Anterior cingulate cortex (tissue), 58 donors: ENCODE measurements at regions not wholly inside any gene's neighbourhood (a gene's known extent, or its start where the extent isn't known, plus 50 kb on each side); places are given as distances from the start of the nearest gene placed in this dataset.

Experiments used
- DNase-seq, 58 donors: peaks; one replicate each; lab custom pipeline; 2025; lab: John Stamatoyannopoulos, UW

DNA sequence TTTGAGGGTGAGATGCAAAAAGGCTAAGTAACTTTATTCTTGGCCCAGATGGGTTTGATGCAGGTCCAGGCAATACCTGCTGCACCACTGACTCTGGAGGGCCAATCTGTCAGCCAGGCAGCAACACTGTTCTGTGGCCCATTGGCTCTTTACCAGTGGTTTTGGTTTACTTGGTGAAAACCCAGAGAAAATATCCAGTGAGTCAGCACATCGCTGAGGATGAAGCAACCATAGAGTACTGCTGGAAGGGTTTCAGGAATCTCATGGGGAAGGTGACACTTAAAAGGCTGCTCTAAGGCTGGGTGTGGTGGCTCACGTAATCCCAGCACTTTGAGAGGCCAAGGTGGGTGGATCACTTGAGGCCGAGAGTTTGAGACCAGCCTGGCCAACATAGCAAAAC lies 192.5 kb upstream of the FAM98A start:
- no peak for DNase-seq

DNA sequence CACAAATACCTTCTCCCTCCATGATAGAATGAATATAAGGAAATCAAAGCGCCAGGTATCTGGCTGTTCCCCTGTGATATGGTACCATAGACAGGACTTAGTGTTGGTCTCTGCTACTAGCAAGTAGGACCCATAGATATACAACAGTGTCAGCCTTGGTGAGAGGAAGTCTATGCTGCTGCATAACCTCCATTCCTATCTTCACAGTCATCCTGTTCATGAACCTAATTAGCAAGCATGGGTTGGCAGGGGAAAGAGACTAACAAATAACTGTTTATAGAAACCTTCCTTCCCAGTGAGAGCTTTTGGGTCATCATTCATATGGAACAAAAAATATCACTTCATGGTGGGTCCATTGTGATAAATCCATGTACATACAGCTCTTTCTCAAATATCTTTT lies 188.9 kb upstream of the FAM98A start:
- no peak for DNase-seq

DNA sequence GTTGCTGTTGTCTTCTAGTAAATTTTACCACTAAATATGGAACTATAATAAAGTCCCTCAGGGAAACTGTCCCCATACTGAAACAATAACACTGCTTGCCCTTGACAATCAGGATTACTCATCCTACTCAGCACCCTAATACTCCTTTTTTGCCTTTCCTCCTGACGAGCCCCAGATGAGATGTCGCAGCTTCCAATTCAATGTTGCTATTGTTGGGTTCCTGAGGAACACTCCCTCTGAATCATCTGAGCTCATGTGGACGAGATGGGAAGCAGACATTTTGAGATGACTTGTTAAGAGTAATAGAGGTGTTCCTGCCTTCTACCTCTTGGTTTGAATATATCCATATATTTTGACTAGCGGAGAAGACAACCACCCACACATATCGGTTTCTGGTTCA lies 187.8 kb upstream of the FAM98A start:
- no peak for DNase-seq

DNA sequence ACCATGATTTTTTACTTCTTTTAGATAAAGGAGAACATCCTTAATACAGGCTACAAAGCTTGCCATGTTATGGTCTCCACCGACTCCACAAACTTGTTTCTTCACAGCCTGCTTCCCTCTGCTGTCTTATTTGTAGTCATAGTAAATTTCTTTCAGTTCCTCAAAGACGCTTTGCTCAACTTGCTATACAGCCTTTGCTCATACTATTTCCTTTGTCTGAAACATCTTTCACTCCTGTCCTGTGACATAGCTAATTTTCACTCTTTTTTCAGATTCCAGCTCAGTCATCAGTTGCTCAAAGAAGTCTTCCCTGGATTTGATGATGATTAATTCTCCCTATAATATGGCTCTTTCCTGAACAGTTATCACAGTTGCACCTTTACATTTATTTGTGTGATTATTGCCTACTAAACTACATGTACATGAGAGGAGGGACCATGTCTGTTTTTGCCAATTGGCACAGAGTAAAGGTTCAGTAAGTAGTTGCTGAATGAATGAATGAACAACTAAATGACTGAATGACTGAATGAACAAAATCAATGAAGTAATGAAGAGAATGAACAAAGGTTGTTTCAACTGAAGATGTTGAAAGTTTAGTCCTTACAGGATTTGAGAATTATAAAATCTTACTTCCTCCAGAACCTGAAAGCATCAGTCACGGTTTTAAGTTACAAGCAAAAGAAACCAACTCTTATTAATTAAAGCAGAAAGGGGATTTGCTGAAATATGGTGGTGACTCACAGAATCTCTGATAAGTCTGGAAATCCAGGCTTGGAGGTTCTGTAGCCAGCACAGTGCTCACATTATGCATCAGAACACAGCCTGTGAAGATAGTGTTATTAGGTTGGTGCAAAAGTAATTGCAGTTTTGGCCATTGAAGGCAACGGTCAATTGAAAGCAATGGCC lies 186.4 kb upstream of the FAM98A start:
- no peak for DNase-seq

DNA sequence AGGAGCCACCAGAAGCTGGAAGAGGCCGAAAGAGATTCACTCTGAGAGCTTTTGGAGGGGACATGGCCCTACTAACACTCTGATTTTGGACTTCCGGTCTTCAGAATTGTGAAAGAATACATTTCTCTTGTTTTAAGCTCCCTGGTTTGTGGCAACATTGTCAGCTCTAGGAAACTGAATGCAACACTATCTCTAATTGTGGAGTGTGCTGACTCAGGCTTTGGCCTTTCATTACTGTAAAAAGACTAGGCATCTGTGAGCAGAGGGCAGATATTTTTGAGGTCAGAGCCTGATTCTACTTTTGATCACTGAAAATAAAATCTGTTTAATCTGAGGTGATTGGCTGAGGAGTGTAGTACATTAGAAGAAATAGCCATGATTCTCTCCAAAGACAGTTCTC lies 185.4 kb upstream of the FAM98A start:
- no peak for DNase-seq

DNA sequence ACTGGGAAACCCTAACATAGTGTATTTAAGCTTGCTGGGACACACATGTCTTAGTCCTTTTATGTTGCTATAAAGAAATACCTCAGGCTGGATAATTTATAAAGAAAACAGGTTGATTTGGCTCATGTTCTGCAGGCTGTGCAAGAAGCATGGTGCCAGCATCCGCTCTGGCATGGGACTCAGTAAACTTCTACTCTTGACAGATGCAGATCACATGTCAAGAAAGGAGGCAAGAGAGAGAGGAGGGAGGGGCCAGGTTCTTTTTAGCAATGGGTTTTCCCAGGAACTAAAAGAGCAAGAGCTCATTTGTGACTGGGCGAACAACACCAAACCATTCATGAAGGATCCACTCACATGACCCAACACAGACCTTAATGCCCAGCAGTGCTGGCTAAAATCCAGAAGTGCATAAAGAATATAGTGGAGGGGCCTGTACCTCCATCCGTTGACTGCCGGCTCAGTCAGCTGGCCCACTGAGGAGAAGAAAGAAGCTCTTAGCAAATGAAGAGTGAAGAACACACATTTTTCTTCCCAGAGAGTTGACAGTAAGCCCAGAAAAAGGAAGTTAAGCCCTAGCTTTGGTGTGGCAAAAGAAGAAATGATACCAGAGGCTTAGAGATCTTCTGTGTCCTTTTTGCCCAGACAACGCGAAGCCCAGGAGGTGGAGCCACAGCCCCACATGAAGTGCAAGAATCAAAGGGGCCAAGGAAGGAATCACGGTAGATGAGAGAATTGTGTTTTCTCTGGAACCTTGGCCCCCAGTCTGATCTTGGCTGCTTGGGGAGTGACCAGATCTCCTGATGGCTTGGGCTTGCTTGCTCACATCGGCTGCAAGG lies 183.5 kb upstream of the FAM98A start:
- peak in 2 of 58 donors; percentile 1 to 2 for DNase-seq

DNA sequence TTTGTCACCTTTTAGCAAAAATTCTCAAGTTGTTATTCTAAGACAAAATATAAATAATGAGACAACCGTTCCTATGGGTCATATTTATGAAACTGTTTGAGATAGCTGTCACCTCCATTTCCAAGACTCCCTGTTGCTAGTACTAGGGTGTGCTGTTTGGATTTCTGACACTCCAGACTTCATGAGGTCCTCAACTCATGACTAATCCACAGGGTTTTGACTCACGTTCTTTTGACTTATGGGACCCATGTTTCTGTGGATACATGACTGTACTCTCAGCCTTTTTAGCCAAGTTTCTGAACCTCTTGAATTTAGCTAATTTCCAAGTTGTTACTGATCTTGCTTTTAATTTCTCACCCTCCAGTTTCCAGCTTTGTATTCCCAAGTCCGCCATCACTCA lies 178.7 kb upstream of the FAM98A start:
- DNase-seq: no peak

DNA sequence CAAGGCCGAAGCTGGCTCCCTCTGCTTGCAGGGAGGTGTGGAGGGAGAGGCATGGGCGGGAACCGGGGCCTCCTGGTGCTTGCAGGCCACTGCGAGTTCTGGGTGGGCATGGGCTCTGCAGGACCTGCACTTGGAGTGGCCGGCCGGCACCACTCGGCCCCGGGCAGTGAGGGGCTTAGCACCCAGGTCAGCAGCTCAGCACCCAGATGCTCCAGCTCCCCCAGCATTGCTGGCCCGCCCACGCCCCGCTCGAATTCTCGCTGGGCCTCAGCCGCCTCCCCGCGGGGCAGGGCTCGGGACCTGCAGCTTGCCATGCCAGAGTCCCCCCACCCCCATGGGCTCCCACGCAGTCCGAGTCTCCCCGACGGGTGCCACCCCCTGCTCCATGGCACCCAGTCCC lies 176.2 kb upstream of the FAM98A start:
- no peak for DNase-seq

DNA sequence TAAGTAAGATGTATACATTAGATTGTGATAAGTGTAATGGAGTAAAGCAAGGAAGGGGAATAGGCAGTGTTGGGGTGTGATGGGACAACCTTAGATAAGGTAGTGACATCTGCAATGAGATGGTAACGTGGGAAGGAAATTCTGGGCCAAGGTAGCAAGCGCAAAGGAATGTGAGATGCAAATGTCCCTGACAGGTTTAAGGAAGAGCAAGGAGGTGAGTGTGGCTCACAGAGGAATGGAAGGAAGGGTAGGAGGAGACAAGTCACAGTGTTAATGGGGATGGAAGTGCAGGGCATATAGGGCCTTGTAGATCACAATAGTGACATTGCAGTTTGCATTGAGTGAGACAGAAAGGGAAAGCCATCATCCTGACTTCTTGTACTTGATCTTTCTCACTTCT lies 170.9 kb upstream of the FAM98A start:
- DNase-seq: no peak

DNA sequence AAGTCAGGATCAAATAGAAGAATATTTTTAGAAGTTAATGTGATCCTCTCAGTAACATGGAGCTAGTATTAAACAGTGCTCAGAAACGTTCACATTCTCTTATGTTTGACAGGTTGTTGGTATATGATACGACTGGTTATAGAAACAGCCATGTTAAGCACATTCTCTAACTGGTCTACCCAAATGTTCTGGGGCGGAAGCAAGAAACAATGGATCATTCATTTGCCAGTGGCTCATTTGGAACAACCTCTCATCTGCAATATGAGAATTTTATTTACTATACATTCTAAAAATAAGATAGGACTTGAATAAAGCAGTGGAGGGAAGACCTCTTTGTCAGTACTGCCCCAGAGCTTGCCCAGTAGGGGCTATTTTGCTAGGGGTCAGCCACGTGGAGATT lies 167.1 kb upstream of the FAM98A start:
- DNase-seq: no peak

DNA sequence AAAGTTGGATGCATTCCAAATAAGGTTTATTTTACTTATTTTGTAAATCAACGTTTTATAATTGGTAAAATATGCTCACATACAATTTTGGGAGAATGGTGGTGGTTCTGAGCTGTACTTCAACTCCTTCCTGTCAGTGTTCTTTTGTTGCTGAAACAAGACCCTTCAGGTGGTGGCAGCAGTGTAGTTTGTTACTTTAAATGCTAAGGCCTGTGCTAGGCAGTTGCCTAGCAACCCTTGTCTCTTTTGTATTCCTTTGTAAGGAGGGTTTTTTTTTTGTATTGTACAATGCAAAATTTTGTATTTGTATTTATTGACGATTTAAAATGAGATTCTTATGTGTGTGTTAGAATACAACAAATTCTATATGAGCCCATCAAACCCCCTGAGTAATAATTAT lies 166.0 kb upstream of the FAM98A start:
- peak in 2 of 58 donors; percentile 0 to 4 for DNase-seq

DNA sequence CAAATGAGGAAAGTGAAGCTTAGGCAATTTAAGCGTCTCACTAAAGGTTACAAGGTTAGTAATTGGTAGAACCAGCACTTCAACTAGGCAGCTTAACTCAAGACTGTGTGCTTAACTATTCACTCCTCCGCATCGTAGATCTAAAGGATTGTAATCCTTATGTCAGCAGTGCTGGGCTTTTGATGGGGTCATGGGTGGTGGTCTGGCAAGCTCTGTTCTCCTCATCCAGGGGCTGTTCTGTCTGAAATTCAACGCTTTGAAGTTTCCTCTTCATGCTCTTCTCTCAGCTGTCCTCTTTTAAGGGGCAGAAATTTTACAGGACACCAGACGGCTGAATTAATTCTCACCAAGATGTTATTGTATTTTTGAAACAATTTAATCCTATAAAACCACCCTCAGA lies 165.5 kb upstream of the FAM98A start:
- DNase-seq: no peak

DNA sequence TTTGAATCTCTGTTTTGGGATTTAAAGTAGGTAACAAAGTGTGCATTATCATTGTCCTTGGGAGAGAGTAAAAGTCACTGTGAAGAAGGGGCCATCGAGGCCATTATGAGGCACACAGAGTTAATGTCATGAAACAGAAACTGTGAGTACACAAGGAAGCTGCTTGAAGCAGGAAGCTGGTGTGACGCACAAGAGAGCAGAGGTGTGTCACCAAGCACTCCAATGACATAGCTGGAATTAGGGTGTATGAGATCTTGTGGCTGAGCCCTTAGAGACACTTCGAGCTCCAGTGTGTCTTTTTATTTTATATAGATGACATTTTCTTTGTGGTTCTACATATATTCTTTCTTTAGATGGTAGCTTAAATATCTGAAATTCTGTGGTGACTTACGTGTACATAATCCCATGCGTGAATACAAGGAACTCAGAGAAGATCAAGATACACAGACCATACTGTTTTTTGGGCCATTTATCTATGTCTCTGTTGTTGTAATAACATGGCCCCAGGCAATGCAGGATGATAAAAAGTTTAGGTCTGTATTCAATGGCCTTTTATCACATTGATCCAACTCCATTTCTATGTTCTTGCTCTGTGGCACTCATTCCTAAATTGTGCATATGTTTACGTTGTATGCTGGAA lies 164.7 kb upstream of the FAM98A start:
- DNase-seq: no peak

DNA sequence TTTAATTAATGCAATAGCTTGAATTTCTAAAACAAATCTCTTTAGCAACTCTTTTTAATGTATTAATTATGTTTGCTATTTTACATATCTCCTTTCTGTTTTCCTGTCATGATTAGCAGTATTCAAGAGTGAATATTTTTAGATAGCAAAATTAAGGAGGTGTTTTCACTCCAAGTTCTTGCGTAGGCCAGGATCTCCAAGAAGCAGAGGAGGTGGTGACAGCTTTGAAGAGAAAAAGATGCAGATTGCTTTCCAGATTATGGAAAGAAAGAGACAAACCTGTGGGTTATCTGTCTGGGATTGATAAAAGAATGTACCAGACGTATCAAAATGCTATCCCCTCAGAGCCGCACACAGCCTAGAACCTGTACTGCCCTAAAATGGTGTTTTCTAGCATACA lies 163.5 kb upstream of the FAM98A start:
- DNase-seq: no peak

DNA sequence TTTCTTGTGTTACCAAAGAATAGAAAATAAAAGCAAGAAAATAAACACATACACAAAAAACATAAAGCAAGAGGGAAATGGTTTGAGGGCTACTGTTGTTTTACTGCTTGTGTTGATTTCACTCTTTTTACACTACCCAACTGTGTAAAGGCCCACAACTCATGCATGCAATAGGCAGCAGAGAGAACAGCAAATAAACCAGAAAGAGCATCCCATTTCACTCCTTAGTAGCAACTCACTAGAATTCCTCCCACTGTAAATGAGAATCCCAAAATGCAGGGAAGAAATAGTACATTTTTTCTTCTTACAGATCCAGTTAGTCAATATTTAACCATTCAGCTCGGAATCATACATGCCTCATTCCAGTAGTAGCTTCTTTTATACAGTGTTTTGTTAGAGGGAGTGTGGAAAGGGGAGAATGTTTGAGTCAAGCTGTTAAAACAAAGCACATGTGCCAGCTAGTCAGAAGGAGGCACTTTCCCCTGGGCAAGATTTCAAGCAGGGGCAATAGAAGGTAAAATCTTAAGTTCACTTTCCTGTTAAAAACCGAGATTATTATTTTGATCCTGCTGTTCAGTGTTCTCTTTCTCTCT lies 147.2 kb upstream of the FAM98A start:
- no peak for DNase-seq

DNA sequence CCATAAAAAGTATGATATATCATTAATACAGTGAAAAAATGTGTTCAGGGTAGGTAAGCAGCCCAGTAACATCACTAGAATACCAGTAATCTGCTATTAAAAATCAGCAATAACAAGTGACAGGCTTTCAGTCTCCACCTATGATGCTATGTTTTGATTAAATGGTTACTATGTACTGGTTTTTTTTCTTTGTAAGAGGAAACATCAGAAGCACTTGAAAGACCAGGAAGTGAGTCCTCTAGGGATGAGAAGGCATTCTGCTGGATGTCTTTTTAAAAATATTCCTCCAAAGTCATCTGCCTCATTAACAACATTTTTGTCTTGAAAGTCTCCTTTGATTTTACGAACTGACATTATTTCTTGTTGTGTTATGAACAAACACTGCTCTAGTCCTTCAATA lies 136.0 kb upstream of the FAM98A start:
- no peak for DNase-seq

DNA sequence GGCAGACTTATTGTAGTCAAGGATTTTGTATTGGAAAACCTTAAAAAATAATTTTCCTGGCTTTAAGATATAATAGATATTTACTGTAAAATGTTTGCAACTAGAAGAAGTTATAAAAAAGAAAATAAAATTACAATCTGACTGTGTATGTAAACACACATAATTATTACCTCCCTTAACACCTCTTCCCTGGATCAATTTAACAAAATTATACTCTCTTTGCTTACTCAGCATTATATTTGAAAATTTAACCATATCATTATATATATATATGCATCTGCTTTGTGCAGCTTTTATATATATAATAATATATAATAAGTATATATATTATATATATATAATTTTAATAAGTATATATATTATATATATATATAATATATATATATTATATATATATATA lies 131.7 kb upstream of the FAM98A start:
- no peak for DNase-seq

DNA sequence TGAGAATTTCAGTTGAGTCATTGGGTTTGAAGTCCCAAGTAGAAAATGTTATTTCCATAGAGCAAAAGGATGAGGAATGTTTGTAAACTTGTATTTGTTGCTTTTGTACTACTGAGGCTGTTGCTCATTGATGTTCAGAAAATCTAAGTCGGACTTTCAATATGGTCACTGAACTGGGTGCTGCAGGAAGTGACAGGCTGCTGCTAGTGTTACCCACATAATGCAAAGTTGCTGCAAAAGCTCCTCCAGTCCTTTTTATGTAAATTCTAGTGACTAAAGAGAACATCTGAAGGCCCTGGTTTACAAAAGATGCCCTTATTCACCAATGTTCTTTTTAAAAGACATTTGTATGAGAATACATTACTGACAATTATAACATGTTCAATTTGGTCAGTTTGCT lies 131.1 kb upstream of the FAM98A start:
- no peak for DNase-seq

DNA sequence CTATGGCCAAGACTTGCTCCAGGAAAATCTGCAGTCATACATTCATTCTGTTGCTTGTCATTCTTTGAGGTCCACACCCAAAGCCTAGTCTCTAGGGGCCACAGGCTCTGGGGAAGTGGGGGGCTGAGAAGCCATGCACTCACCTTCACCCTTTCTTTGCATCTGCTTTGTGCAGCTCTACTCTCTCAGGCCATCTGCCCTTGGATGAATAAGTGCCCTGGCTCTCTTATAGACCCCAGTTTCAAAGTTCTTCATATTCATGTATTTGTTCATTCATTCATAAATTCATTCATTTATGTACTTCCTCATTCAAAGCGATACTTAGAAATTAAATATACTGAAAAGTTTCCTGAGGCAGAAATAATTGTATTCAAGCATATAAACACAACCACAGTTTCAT lies 130.3 kb upstream of the FAM98A start:
- no peak for DNase-seq

DNA sequence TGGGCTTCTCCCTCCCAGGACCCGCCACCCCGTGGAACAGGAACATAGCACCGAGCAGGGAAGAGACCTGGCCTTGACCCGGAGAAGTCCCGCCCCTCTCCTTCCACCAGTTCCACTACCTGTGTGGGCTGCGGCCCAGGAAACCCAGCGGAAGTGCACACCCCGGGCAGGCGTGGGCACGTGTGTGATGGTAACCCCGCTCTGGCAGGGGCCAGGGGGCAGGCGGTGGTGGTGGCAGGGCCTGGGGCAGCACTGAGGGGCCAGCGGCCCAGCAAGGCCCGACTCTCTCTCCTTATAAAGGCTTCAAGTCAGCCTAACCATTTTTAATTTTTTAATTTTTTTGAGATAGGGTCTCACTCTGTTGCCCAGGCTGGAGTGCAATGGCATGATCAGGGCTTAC lies 129.0 kb upstream of the FAM98A start:
- DNase-seq: no peak
